Type B pancreatic cell (in vitro differentiated cells): ENCODE measurements at regions not wholly inside any gene's neighbourhood (a gene's known extent, or its start where the extent isn't known, plus 50 kb on each side); places are given as distances from the start of the nearest gene placed in this dataset.

Experiments used
- DNase-seq: peaks from one replicate; pipeline ENCODE4 v3.0.0; 2021; ENCODE audit warnings: mixed read lengths; ENCODE audit not compliant: unreplicated experiment; ENCODE audit errors: extremely low spot score
- H3K27ac Mint-ChIP-seq: 2 replicates; pipeline ENCODE4 v1.8.0; 2021; ENCODE audit warnings: mild to moderate bottlenecking, mixed read lengths
- H3K27me3 Mint-ChIP-seq: 2 replicates; pipeline ENCODE4 v1.8.0; 2021; ENCODE audit warnings: mixed read lengths
- H3K36me3 Mint-ChIP-seq: 2 replicates; pipeline ENCODE4 v1.8.0; 2021; ENCODE audit warnings: mixed read lengths
- H3K4me1 Mint-ChIP-seq: one replicate; pipeline ENCODE4 v1.8.0; 2021; ENCODE audit warnings: mixed read lengths; ENCODE audit not compliant: unreplicated experiment
- H3K4me3 Mint-ChIP-seq: 2 replicates; pipeline ENCODE4 v1.8.0; 2021; ENCODE audit warnings: mild to moderate bottlenecking, mixed read lengths
- H3K9me3 Mint-ChIP-seq: 2 replicates; pipeline ENCODE4 v1.8.0; 2021; ENCODE audit warnings: mixed read lengths
- TF ChIP-seq, protein P1 (sequence below): fragments of 200-600 bp; sonication (generic); conservative IDR thresholded peaks from 2 replicates; pipeline ENCODE4 v1.5.0; 2021; ENCODE audit warnings: antibody characterized with exemption, mild to moderate bottlenecking

DNA sequence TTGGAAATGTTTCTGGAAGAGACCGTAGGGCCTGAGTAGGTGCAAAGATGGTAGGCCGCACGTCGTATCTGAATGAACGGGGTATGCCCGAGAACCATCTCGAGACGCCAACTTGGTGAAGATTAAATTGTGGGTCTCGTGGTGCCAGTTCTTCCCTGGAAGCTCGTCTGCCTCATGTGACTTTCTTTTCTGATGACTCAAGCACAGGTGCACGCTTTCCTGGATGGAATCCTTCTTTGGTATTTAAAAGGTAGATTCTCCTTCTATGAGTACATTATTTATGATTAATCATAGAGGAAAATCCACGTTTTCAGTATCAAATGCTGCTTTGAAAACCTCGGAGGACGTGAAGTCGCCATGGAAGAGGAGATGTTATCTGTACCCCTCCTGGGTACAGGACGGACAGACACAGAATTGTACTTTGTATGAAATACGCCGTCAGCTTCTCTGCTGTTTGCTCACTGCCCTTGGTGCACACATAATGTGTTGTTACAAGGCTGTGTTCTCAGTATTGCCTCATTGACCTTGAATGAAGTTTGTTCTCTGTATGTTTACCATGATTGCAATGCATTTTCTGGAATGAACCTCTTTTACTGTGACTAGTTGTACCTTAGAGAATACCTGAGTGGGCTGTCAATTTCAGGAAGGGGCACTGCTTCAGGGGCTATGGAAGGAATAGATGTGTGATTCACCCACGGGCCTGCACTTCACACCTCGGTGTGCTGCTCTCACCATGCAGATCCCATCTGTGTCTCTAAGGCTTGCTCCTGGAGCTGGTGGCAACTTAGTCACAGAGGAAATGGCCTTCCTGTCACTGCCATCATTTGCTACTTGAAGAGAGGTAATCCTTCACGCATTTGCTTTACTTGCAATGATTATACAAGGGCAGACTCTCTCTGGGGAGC is 137.3 kb upstream of the RTL1 start:
- Mint-ChIP-seq H3K36me3 (no peaks in the 10 kb centered on the region), H3K27ac (peak overlapping the region; percentile 23), H3K4me3 (no peak overlapping the region), H3K4me1 (no peaks in the 10 kb centered on the region), H3K27me3 (no peaks in the 10 kb centered on the region), H3K9me3 (peaks cover 4% of the 10 kb centered on the region)
- TF ChIP-seq, protein P1, sequence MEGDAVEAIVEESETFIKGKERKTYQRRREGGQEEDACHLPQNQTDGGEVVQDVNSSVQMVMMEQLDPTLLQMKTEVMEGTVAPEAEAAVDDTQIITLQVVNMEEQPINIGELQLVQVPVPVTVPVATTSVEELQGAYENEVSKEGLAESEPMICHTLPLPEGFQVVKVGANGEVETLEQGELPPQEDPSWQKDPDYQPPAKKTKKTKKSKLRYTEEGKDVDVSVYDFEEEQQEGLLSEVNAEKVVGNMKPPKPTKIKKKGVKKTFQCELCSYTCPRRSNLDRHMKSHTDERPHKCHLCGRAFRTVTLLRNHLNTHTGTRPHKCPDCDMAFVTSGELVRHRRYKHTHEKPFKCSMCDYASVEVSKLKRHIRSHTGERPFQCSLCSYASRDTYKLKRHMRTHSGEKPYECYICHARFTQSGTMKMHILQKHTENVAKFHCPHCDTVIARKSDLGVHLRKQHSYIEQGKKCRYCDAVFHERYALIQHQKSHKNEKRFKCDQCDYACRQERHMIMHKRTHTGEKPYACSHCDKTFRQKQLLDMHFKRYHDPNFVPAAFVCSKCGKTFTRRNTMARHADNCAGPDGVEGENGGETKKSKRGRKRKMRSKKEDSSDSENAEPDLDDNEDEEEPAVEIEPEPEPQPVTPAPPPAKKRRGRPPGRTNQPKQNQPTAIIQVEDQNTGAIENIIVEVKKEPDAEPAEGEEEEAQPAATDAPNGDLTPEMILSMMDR = no peak
- no peak for DNase-seq

DNA sequence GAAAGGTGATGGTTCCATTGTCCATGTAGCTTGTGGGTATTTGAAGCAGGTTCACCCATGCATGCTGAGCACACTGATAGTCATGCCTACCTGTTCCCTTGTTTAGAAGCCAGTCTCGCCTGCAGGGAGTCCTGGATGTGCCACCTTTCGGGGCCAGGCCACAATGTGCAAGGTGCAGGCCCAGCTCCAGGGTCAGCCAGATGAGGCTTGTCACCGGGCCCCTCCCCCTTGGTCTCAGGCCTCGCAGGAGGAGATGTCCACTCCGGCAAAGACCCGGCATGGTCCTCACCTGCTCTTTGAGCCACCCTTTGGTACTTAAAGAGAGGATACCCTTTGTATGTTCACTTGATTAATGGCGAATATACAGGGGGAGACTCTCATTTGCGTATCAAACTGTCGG is 140.4 kb upstream of the RTL1 start:
- TF ChIP-seq, protein P1 = no peak
- H3K4me3 Mint-ChIP-seq = no peak overlapping the region
- no peaks in the 10 kb centered on the region for H3K9me3 Mint-ChIP-seq
- no peaks in the 10 kb centered on the region for H3K36me3 Mint-ChIP-seq
- H3K27ac Mint-ChIP-seq = no peak overlapping the region
- no peaks in the 10 kb centered on the region for H3K4me1 Mint-ChIP-seq
- peaks cover 5% of the 10 kb centered on the region for H3K27me3 Mint-ChIP-seq
- DNase-seq = no peak

DNA sequence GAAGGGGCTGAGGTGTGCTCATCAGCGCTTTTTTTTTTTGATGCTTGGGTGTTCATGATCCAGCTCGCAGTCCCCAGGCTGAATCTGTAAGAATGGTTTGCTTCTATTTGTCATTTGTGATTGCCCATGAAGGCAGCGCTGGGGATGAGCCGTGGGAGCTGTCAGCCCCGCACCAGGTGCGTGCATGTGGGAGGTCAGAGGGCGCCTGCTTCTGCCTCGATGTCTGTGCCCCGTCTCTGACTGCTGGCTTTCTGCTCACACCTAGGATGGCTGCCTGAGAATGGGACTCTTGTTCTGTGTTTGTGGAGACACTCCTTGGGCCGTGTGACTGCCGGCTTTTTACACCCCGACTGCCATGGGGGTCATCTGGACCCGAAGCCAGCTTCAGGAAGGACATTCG is 141.2 kb upstream of the RTL1 start:
- DNase-seq = no peak
- no peak overlapping the region for H3K4me3 Mint-ChIP-seq
- H3K9me3 Mint-ChIP-seq = no peaks in the 10 kb centered on the region
- no peaks in the 10 kb centered on the region for H3K36me3 Mint-ChIP-seq
- no peak overlapping the region for H3K27ac Mint-ChIP-seq
- H3K4me1 Mint-ChIP-seq = no peaks in the 10 kb centered on the region
- H3K27me3 Mint-ChIP-seq = peaks cover 5% of the 10 kb centered on the region
- TF ChIP-seq, protein P1 = no peak

DNA sequence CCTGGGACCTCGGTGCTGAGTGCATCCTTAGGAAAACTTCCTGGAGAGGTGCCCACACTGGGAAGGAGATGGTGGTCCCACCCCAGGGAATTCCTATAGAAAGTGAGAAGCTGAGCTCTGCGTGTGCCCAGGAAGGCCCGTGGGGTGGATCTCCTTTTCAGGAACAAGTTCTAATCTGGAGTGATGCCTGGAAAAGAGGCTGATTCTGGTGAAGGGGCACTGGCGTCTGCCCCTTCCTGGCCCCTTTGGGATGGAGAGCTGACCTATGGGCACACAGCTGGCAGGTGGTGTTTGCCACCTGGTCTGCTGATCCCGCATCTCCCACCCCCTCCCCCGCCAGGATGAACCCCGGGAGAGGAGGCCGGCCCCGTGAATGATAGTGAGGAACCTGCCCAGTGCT is 142.0 kb upstream of the RTL1 start:
- Mint-ChIP-seq H3K27ac (no peak overlapping the region), H3K4me3 (no peak overlapping the region), H3K9me3 (no peaks in the 10 kb centered on the region), H3K36me3 (no peaks in the 10 kb centered on the region), H3K27me3 (peaks cover 5% of the 10 kb centered on the region), H3K4me1 (no peaks in the 10 kb centered on the region)
- TF ChIP-seq, protein P1 = no peak
- DNase-seq = no peak

DNA sequence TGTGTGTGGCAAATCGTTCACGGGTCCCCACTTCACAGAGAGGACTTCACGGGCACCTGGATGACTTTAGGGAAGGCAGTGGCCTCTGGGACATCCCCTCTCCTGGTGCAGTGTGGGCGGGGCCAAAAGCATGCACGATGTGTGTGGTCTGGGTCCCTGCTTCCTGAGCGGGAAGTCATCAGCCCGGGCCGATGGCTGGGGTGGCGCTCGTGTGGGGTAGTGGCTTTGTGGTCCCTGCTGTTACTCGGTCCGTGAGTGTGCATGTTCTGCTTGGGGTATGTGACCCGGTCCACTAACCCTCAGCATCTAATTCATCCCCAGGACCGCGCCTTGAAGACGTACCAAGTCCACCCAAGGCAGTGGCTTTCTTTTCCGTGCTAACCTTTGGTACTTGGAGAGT is 142.5 kb upstream of the RTL1 start:
- no peaks in the 10 kb centered on the region for H3K9me3 Mint-ChIP-seq
- H3K27ac Mint-ChIP-seq = no peak overlapping the region
- no peaks in the 10 kb centered on the region for H3K36me3 Mint-ChIP-seq
- DNase-seq = no peak
- TF ChIP-seq, protein P1 = no peak
- peaks cover 5% of the 10 kb centered on the region for H3K27me3 Mint-ChIP-seq
- no peak overlapping the region for H3K4me3 Mint-ChIP-seq
- H3K4me1 Mint-ChIP-seq = no peaks in the 10 kb centered on the region
